Osteoblast (primary cell): ENCODE measurements at regions not wholly inside any gene's neighbourhood (a gene's known extent, or its start where the extent isn't known, plus 50 kb on each side); places are given as distances from the start of the nearest gene placed in this dataset.

ENCODE experiments used
- DNase-seq: peaks from one replicate; pipeline ENCODE4 v3.0.0; 2011; ENCODE audit warnings: low spot score, mixed read lengths; ENCODE audit not compliant: insufficient read length; ENCODE audit errors: missing footprints
- H2AFZ ChIP-seq: 2 replicates; pipeline ENCODE4 v1.6.0; 2011; ENCODE audit warnings: mild to moderate bottlenecking, low read length
- H3K27ac ChIP-seq: 2 replicates; pipeline ENCODE4 v1.5.1; 2011; ENCODE audit warnings: mild to moderate bottlenecking, low read depth, low read length, moderate library complexity
- H3K27me3 ChIP-seq: 2 replicates; pipeline ENCODE4 v1.6.0; 2012; ENCODE audit warnings: mild to moderate bottlenecking, control low read depth, inconsistent platforms, low read length, moderate library complexity; ENCODE audit not compliant: insufficient read depth
- H3K36me3 ChIP-seq: 2 replicates; pipeline ENCODE4 v1.5.1; 2011; ENCODE audit warnings: mild to moderate bottlenecking, low read length, control low read depth, moderate library complexity; ENCODE audit not compliant: insufficient read depth
- H3K4me1 ChIP-seq: 2 replicates; pipeline ENCODE4 v1.5.1; 2011; ENCODE audit warnings: mild to moderate bottlenecking, low read length, control low read depth, moderate library complexity; ENCODE audit not compliant: insufficient read depth
- H3K4me2 ChIP-seq: 2 replicates; pipeline ENCODE4 v1.6.0; 2011; ENCODE audit warnings: mild to moderate bottlenecking, low read length; ENCODE audit not compliant: insufficient read depth
- H3K4me3 ChIP-seq: fragments of 200-600 bp; sonication (generic); 3 replicates; pipeline ENCODE4 v1.5.1; 2012; ENCODE audit warnings: mild to moderate bottlenecking, low read length, inconsistent platforms; ENCODE audit not compliant: insufficient read depth
- H3K79me2 ChIP-seq: 2 replicates; pipeline ENCODE4 v1.6.0; 2012; ENCODE audit warnings: mild to moderate bottlenecking, low read length, control low read depth, inconsistent platforms; ENCODE audit not compliant: insufficient read depth
- H3K9me3 ChIP-seq: 2 replicates; pipeline ENCODE4 v1.5.1; 2011; ENCODE audit warnings: low read depth, low read length, control low read depth
- H4K20me1 ChIP-seq: 2 replicates; pipeline ENCODE4 v1.6.0; 2012; ENCODE audit warnings: mild to moderate bottlenecking, low read length, control low read depth; ENCODE audit not compliant: insufficient read depth
- TF ChIP-seq, protein P1 (sequence below): IDR thresholded peaks from 2 replicates; pipeline ENCODE4 v1.5.1; 2011; ENCODE audit warnings: mild to moderate bottlenecking, low read depth, low read length, moderate library complexity; ENCODE audit errors: extremely low read depth

DNA sequence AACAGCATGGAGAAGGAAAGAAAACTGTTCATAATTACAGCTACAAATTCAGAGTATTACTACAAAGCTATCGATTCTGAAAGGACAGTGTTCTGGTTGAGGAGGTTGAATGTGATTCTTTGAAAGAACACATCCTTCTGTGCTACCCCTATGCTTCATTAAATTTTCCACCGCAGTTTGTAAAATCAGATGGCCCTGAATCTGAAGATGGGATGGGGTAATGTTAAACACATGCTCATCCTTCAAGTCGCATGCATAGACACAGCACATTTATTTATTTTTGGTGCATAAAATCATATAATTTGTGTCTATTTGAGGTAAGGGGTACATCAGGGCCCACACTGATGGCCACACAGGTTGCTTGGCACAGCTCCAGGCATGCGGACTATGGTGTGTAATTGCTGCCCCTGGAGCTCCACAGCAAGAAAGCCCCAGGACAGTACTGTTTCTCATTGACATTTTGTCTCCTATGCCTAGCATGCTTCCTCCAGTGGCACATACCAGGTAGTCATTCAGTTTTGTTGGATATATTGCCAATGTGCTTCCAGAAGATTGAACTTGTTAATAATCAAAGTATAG, 238.8 kb upstream of the TANK start:
- Histone ChIP-seq H3K4me2 (peak overlapping the region; percentile 61), H3K36me3 (no peaks in the 10 kb centered on the region), H2AFZ (peak overlapping the region; percentile 61), H4K20me1 (no peaks in the 10 kb centered on the region), H3K4me1 (peaks cover 22% of the 10 kb centered on the region), H3K79me2 (no peaks in the 10 kb centered on the region), H3K9me3 (no peaks in the 10 kb centered on the region), H3K27me3 (no peaks in the 10 kb centered on the region), H3K27ac (peak overlapping the region; percentile 80), H3K4me3 (no peak overlapping the region)
- TF ChIP-seq, protein P1, sequence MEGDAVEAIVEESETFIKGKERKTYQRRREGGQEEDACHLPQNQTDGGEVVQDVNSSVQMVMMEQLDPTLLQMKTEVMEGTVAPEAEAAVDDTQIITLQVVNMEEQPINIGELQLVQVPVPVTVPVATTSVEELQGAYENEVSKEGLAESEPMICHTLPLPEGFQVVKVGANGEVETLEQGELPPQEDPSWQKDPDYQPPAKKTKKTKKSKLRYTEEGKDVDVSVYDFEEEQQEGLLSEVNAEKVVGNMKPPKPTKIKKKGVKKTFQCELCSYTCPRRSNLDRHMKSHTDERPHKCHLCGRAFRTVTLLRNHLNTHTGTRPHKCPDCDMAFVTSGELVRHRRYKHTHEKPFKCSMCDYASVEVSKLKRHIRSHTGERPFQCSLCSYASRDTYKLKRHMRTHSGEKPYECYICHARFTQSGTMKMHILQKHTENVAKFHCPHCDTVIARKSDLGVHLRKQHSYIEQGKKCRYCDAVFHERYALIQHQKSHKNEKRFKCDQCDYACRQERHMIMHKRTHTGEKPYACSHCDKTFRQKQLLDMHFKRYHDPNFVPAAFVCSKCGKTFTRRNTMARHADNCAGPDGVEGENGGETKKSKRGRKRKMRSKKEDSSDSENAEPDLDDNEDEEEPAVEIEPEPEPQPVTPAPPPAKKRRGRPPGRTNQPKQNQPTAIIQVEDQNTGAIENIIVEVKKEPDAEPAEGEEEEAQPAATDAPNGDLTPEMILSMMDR, result no peak
- DNase-seq, result no peak

DNA sequence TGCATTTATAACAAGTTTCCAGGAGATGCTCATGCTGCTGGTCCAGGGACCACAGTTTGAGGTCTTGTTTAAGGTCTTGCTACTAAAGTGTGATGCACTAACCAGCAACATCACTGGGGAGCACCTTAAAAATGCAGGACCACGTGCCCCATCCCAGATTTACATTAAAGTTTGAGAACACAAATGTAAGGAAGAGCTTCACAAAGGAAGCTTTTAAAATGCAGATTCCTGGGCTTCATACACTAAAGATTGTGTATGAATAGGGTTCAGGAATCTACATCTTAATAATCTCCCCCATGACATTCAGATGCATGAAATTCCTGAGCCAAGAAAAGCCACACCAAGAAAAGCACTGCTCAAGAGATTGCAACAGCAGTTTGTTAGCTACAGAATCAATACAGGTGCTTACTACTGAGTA, 235.3 kb upstream of the TANK start:
- H3K27ac ChIP-seq, result no peak overlapping the region
- TF ChIP-seq, protein P1, result no peak
- H2AFZ ChIP-seq, result no peak overlapping the region
- DNase-seq, result no peak
- H3K4me3 ChIP-seq, result no peak overlapping the region
- H3K9me3 ChIP-seq, result no peaks in the 10 kb centered on the region
- no peaks in the 10 kb centered on the region for H3K36me3 ChIP-seq
- no peaks in the 10 kb centered on the region for H3K79me2 ChIP-seq
- peaks cover 29% of the 10 kb centered on the region for H3K4me1 ChIP-seq
- H4K20me1 ChIP-seq, result no peaks in the 10 kb centered on the region
- H3K27me3 ChIP-seq, result no peaks in the 10 kb centered on the region
- no peak overlapping the region for H3K4me2 ChIP-seq

DNA sequence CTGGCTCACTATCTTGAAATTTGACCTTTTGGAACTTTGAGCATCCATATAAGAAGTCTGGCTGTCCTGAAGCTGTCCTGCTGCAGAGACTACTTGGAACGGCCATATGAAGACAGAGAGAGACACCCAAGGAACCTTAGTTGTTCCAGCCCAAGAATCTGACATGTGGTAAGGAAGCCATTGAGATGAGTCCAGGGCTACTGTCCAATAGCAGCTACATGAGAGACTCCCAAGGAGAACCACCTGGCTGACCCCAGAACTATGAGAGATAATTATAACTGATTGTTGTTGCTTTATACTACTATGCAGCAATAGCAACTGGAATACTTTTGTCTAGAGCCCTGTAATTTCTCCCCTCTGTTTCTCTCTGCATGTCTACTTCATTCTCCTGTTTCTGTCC, 234.3 kb upstream of the TANK start:
- no peak overlapping the region for H3K27ac ChIP-seq
- no peaks in the 10 kb centered on the region for H3K27me3 ChIP-seq
- H2AFZ ChIP-seq, result no peak overlapping the region
- no peaks in the 10 kb centered on the region for H3K9me3 ChIP-seq
- H3K79me2 ChIP-seq, result no peaks in the 10 kb centered on the region
- no peak for DNase-seq
- no peak overlapping the region for H3K4me2 ChIP-seq
- TF ChIP-seq, protein P1, result no peak
- peaks cover 21% of the 10 kb centered on the region for H3K4me1 ChIP-seq
- no peak overlapping the region for H3K4me3 ChIP-seq
- no peaks in the 10 kb centered on the region for H4K20me1 ChIP-seq
- no peaks in the 10 kb centered on the region for H3K36me3 ChIP-seq

DNA sequence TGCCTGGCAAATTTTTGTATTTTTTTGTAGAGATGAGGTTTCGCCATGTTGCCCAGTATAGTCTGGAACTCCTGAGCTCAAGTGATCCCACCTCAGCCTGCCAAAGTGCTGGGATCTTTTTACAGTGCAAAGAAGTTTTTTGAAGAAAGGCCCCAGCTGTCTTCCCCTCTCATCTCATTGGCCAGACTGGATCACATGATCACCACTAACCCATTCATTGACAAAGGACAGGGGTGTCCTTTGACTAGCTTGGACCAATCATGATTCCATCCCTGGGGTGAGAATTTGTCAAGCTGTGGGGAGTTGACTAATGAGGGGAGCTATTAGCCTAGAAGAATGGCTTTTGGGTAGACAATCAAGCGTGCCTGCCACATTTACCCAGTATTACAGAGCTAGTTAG, 232.9 kb upstream of the TANK start:
- TF ChIP-seq, protein P1, result no peak
- no peak overlapping the region for H3K27ac ChIP-seq
- no peak overlapping the region for H3K4me3 ChIP-seq
- no peaks in the 10 kb centered on the region for H3K79me2 ChIP-seq
- H3K9me3 ChIP-seq, result no peaks in the 10 kb centered on the region
- DNase-seq, result no peak
- no peaks in the 10 kb centered on the region for H4K20me1 ChIP-seq
- H3K4me1 ChIP-seq, result peaks cover 14% of the 10 kb centered on the region
- no peak overlapping the region for H3K4me2 ChIP-seq
- H3K36me3 ChIP-seq, result no peaks in the 10 kb centered on the region
- no peaks in the 10 kb centered on the region for H3K27me3 ChIP-seq
- H2AFZ ChIP-seq, result no peak overlapping the region
